ENCODE measurements at regions not wholly inside any gene's neighbourhood (a gene's known extent, or its start where the extent isn't known, plus 50 kb on each side); places are given as distances from the start of the nearest gene placed in this dataset.

GRCh38 chr22:47388331-47388730 is 625.9 kb downstream of the TBC1D22A start:
- no peak for TF ChIP-seq CTCF (IDR thresholded peaks at IDR 0.05)
- Histone ChIP-seq H3K27ac (no peak overlapping the region), H3K4me3 (no peak overlapping the region)
- no peak for DNase-seq (ENCODE audit: low spot score)

- DNase-seq (ENCODE audit: low spot score): no peak
- no peak for TF ChIP-seq CTCF (IDR thresholded peaks at IDR 0.05)
- H3K4me3 ChIP-seq: no peak overlapping the region
- H3K27ac ChIP-seq: no peak overlapping the region
Measured at GRCh38 chr22:47386812-47387510, 624.5 kb downstream of the TBC1D22A start.

- DNase-seq (ENCODE audit: low spot score): no peak
- no peak for TF ChIP-seq CTCF (IDR thresholded peaks at IDR 0.05)
- Histone ChIP-seq H3K27ac (no peak overlapping the region), H3K4me3 (no peak overlapping the region)
Measured at GRCh38 chr22:47384977-47385376, 622.5 kb downstream of the TBC1D22A start.

GRCh38 chr22:47382164-47382890 is 619.9 kb downstream of the TBC1D22A start:
- Histone ChIP-seq H3K27ac (no peak overlapping the region), H3K4me3 (no peak overlapping the region)
- no peak for TF ChIP-seq CTCF (IDR thresholded peaks at IDR 0.05)
- DNase-seq (ENCODE audit: low spot score): no peak

GRCh38 chr22:47381240-47381639 is 618.8 kb downstream of the TBC1D22A start:
- H3K27ac ChIP-seq: no peak overlapping the region
- no peak overlapping the region for H3K4me3 ChIP-seq
- no peak for TF ChIP-seq CTCF (IDR thresholded peaks at IDR 0.05)
- no peak for DNase-seq (ENCODE audit: low spot score)

GRCh38 chr22:47380692-47381091 is 618.2 kb downstream of the TBC1D22A start:
- DNase-seq (ENCODE audit: low spot score): no peak
- TF ChIP-seq CTCF (IDR thresholded peaks at IDR 0.05): no peak
- Histone ChIP-seq H3K27ac (no peak overlapping the region), H3K4me3 (no peak overlapping the region)

GRCh38 chr22:47379037-47379436 is 616.6 kb downstream of the TBC1D22A start:
- TF ChIP-seq CTCF (IDR thresholded peaks at IDR 0.05): no peak
- Histone ChIP-seq H3K4me3 (no peak overlapping the region), H3K27ac (no peak overlapping the region)
- DNase-seq (ENCODE audit: low spot score): no peak
